Spleen (tissue), 7 donors: ENCODE measurements at regions not wholly inside any gene's neighbourhood (a gene's known extent, or its start where the extent isn't known, plus 50 kb on each side); places are given as distances from the start of the nearest gene placed in this dataset.

Experiments used
- POLR2AphosphoS5 ChIP-seq, 3 donors: sonication (generic); formaldehyde crosslinking; IDR thresholded peaks; one replicate each; pipeline ENCODE4 v1.5.1; 2017; ENCODE audit warnings: antibody characterized with exemption in 3 of 3
- TF ChIP-seq, protein P1 (sequence below), 11 experiments: fragments of 200-600 bp in 7 of 11; fragments of 450-650 bp in 4 of 11; sonication (generic) in 4 of 11; IDR thresholded peaks in 8 of 11; conservative IDR thresholded peaks in 3 of 11; 1 replicate in 7 of 11; 2 replicates in 4 of 11; pipeline versions ENCODE4 v1.4.0 to v1.8.0; 2016 to 2021; ENCODE audit warnings: antibody characterized with exemption in 11 of 11, inconsistent platforms in 4 of 11, mild to moderate bottlenecking in 1 of 11
- donor health status: DM: no; HTN: no; CAD: no; lungs with moderate emphysema.
- donor health status: DM: no; HTN: no; CAD: no.
- donor health status: DM: no; HTN: no; CAD: no.

DNA sequence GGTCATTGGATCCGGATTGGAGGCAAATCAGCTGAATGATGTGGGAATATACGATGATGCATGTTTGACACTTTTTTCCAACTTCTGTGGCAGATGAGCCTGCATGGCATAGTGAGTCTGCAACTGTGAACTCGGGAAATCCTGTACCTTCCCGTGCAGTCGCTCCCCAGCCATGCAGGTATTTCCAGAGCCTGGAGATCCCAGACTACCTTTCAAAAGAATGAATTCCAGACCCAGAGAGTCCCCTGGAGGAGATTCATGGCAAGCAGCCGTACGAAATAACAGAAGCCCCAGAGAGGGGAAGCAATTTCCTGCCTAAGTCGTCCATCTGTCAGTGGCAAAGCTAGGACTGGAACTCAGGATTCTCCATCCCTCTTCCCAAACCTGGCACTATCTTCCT is 75.7 kb upstream of the FAM20A start:
- TF ChIP-seq, protein P1, sequence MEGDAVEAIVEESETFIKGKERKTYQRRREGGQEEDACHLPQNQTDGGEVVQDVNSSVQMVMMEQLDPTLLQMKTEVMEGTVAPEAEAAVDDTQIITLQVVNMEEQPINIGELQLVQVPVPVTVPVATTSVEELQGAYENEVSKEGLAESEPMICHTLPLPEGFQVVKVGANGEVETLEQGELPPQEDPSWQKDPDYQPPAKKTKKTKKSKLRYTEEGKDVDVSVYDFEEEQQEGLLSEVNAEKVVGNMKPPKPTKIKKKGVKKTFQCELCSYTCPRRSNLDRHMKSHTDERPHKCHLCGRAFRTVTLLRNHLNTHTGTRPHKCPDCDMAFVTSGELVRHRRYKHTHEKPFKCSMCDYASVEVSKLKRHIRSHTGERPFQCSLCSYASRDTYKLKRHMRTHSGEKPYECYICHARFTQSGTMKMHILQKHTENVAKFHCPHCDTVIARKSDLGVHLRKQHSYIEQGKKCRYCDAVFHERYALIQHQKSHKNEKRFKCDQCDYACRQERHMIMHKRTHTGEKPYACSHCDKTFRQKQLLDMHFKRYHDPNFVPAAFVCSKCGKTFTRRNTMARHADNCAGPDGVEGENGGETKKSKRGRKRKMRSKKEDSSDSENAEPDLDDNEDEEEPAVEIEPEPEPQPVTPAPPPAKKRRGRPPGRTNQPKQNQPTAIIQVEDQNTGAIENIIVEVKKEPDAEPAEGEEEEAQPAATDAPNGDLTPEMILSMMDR (IDR thresholded peaks at IDR 0.05 in 8 of 11, conservative IDR thresholded peaks at IDR 0.05 in 3 of 11) = no peak
- TF ChIP-seq POLR2AphosphoS5 (IDR thresholded peaks at IDR 0.05) = no peak
